ENCODE measurements at regions not wholly inside any gene's neighbourhood (a gene's known extent, or its start where the extent isn't known, plus 50 kb on each side); places are given as distances from the start of the nearest gene placed in this dataset.
"Not testable (repeated sequence)": the region's sequence is repeated elsewhere in the genome, so short reads cannot be mapped to it uniquely, and the experiment has no call there.

DNA sequence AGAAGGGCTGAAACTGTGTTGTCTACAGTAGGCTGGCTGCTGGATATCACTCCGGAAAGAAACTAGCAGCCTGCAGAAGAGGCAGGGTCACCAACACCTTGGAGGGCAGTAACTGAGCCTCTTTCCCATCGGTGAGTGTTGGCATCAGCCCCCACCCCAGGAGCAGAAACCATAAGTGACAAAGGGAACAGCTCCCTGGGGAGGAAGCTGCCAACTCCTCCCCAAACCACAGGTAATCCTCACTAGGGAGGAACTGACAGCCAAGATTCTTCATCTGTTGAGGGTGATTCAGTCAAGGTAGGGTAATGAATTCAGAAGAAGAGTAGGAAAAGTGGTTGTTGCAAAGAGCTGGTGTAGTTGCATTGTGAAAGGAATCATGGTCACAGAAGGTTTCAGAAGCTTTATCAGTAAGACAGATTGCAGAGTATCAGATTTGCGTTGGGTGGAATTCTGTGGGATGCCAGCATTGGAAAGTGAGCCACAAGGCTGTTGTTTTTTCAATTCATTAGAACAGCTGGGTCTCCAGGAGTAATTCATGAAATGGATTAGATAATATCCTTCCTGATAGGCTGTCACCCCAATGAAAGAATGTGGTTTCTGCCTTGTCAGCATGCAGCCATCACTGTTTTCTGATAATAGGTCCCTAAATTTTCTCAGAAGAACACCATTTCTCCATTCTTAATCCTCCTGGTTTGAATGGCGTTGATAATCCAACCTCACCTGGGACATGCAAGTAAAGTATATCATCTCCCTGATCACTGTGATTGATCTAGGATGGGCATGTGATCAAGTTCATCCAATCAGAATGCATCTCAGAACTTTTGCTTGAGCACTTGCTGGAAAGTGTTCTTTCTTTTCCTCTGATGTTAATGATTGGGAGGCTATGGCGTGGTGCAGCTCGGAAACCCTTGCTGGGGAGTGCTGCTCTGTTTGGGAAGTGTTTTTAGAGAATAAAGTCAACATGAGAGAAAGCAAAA lies 75.0 kb upstream of the CTBP2 start:
- DNase-seq (ENCODE audit: low read depth): no peak

DNA sequence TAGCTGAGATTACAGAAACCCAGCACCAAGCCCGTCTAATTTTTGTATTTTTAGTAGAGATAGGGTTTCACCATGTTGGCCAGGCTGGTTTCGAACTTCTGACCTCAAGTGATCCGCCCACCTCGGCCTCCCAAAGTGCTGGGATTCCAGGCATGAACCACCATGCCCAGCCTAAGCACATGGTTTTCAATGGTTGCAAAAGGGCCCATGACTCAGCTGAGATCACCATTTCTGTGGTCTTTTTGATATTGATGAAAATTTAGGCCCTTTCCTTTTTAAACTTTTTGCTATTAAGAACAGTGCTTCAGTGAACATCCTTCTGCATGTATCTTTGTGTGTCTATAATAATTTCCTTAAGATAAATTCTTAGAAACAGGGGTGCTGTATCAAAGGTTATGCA lies 74.2 kb upstream of the CTBP2 start:
- DNase-seq (ENCODE audit: low read depth): peak; percentile 36

DNA sequence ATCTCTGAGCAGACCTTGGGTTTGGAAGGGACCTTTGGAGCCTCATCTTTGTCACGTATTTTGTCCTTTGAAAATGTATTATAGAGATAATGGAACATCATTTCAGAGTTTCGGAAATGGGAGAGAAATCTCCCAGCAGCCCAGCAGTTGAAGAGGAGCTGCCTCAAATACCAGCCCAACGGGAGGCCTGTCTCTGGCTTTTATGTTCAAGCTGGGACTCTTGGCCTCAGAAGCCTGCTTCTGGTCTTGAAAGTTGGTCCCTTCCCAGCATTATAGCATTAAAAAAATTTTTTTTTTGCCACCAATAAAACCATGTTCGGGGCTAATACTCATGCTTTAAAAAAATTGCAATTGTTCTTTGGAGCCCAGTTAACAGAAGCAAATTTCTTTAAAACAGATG lies 73.4 kb upstream of the CTBP2 start:
- DNase-seq (ENCODE audit: low read depth): no peak

DNA sequence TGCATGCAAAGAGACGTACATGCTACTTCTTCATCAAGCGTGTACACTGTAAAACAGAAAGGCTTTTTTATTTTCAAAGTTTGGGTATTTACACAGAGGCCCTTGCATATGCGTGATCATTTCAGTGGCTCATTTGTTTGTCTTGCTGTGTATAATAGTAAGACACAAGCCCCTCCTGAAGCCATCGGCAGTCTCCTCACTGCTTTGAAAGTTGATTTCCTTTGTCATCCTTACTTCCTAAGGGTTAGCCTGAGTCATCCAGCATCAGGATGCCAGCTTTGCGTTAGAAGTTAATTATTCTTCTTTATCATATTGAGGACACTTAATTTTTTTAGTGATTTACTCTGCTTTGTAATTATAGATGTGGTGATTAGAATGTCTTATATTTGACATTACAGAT lies 72.5 kb upstream of the CTBP2 start:
- peak; percentile 80 for DNase-seq (ENCODE audit: low read depth)

DNA sequence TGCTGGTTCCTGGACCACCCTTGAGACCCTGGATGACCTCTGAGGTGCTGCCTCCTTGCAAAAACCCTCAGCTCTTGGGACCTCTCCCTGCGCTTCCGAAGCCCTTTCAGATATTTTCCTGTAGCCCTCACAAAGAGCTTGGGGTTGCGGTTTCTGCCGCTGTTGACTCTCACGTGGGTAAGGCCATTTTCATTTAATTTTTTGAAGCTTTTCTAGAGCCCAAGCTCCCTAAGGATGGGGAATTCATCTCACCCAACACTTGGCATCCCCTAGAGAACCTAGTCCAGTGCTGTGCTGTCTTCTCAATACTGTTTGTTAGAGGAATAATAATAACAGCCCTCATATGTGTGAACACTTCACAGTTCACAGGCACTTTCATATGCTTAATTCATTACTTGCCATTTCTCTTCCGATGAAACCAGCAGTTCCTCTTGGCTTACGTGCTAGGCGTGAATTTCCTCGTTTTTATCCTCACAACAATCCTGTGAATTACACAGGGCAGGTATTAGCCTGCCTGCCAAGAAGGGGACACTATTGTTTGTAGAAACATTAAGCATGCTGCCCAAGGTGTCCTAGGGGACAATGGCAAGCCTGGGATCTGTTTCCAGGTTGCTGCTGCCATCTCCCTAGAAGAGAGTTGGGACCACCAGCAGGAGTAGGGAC lies 71.6 kb upstream of the CTBP2 start:
- DNase-seq (ENCODE audit: low read depth): no peak

DNA sequence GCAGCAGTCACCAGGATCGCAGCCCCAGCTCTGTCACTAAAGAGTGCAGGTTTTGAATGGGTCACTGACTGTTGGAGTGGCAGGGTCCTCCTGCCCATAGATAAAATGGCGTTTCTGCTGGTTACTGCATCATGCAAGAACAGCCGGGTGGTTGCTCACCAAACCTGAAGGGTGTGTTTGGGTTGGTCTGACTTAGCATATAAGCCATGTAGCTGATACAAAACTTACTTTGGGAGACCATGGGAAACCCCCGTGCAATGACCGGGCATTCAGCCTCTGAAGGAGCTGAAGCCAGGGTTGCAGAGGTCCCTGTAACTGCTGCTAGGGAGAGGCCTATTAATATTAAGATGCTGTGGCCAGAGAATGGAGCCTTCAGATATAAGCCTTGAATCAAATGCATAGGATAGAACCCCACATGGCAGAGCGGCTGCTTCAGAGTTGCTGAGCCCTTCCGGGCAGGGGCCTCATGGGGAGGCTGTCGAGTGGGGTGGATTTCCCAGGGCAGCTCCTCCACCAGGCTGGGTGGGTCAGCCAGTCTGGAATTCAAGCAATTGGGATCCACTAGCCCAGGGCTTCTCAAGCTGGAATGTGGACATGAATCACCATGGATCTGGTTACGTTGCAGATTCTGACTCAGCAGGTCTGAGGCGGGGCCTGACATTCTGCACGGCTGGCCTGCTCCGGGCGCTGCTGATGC lies 70.9 kb upstream of the CTBP2 start:
- peak; percentile 98 for DNase-seq (ENCODE audit: low read depth)

DNA sequence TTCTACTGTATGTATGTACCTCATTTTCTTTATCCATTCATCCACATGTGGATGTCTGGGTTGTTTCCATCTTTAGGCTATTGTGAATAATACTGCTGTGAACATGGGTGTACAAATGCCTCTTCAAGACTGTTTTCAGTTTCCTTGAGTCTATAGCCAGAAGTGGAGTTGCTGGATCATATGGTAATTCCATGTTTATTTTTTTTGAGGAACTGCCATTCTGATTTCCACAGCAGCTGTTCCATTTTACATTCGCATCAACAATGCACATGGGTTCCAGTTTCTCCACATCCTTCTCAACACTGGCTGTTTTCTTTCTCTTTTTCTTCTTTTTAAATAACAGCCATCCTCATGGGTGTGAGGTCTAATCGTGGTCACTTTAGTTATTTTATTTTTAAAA lies 69.9 kb upstream of the CTBP2 start:
- DNase-seq (ENCODE audit: low read depth): no peak

DNA sequence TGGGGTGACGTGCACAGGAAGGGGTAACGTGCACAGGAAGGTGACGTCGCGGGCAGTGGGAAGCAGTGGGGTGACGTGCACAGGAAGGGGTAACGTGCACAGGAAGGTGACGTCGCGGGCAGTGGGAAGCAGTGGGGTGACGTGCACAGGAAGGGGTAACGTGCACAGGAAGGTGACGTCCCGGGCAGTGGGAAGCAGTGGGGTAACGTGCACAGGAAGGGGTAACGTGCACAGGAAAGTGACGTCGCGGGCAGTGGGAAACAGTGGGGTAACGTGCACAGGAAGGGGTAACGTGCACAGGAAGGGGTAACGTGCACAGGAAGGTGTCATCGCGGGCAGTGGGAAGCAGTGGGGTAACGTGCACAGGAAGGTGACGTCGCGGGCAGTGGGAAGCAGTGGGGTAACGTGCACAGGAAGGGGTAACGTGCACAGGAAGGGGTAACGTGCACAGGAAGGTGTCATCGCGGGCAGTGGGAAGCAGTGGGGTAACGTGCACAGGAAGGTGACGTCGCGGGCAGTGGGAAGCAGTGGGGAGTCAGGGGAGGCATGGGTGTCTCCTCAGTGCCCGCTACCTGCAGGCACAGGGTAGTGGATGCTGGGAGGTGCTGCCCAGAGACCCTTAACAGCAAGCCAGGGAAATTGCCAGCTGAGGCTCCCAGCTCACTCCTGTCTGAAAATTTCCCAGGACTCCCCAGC lies 68.0 kb upstream of the CTBP2 start:
- DNase-seq (ENCODE audit: low read depth): not testable (repeated sequence)

DNA sequence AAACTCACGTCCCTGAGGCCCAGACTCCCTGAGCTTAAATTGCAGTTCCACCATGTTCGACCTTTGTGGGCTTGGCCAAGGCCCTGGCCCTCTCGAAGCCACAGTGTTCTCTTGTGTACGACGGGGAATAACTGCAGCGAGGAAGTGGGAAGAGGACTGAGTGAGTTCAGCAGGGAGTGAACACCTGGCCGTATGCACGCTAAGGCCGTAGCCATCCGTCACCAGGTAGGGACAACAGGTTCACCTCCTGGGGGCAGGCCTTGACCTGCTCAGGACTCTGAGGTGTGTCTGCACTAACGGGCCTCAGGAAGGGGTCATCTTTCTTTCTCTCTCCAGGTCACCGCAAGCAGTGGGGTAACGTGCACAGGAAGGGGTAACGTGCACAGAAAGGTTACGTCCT lies 67.2 kb upstream of the CTBP2 start:
- DNase-seq (ENCODE audit: low read depth): no peak

DNA sequence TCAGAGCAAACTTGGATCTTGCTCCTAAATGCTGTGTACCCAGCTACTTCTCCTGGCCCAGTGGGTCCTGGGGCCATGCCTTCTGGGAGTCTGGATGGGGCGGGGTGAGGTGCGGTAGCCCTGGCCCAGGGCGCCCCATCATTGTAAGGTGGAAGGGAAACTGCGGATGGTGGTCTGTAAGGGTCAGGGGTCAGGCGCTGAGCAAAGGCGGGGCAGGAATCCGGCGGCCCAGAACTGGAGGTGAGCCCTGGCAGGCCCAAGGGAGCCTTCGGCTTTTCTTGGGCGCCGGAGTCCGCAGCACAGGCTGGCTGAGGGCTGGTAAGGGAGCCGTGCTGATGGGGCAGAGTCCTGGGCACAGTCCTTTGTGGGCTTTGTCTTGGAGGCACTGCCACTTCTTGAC lies 66.5 kb upstream of the CTBP2 start:
- DNase-seq (ENCODE audit: low read depth): no peak

DNA sequence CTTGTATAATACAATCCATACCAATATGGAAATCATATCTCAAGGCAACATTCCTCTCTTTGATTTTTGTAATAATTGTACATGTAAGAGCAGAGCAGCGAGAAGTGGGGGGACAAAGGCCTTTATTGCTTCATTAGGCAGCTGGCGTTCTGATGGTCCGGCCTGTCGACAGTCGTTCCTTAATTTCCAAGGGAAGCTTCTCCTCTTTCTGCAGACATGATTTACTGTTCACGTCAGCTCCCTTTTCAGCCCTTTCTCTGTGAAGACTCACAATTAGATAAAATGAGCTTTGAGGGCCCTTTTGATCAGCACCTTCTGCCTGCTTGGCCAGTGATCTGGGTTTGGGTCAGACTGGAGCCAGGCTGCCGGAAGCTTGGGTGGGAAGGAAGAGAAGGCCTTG lies 65.6 kb upstream of the CTBP2 start:
- DNase-seq (ENCODE audit: low read depth): no peak

DNA sequence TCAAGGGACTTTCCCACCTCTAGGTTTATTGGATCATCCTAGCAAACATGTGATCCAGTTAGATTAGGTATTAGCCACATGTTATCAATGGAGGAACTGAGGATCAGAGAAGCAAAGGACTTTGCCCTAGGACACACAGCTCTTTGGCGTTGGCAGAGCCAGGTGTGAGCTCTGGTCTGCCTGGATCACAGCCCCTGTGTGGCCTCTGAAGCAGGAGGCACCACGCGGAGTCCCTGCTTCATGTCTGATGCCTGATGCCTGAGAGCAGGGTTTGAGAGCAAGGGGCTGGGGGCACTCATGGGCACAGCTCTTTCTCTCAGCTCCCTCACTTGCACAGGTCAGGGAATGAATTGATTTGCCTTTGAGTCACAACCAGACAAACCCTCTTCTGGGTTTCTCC lies 64.7 kb upstream of the CTBP2 start:
- no peak for DNase-seq (ENCODE audit: low read depth)

DNA sequence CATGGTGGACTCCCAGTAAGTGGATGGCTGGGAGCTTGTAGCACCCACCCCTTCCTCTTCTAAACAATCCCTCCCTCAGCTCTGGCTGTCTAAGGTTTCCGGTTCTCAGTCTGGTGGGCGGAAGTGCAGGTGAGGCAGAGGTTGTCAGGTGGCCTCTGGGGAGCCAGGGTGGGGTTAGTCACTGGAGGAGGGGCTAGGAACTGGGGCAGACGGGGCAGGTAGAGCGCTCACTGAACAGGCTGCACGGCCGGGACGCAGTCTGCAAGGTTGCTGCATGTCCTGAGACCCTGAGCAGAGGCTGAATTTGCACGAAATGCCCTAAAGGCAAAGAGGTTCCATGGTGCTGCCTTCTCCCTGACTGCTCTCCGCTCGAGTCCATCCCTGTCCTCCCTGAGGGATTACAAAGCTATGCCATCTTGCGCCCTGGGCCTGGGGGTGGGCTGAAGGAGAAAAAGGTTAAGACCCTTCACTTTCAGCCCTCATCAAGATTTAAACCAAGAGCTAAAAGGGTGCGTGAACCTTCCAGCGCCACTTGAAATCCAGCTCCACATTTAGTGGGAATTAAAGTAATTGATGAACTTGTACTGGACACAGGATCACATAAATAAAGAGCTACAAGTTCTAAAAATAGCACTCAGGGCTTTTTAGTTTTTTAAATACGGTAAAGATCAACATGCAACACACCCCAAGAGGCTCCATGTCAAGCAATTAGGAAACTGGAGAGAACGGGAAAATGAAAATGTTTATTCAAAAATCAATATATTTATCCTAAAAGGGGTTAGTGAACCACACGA lies 62.3 kb upstream of the CTBP2 start:
- no peak for DNase-seq (ENCODE audit: low read depth)

DNA sequence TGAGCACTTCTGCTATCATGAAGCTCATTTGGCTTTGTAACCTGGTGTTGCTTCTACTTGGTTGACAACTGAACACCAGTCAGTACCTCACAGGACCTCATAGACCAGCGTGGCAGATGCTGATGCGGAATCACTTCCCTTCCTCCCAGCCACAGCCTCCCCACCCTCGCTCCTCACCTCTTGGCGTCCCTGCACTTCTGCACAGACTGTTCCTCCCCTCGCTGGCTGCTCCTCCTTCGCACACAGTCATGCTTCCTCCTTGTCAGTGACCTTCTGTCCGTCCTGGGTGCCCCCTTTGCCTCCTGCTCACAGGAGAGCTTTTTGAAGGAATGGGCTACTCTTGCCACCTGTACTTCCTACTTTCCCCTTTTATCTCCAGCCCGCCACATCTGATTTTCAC lies 61.4 kb upstream of the CTBP2 start:
- DNase-seq (ENCODE audit: low read depth): no peak

DNA sequence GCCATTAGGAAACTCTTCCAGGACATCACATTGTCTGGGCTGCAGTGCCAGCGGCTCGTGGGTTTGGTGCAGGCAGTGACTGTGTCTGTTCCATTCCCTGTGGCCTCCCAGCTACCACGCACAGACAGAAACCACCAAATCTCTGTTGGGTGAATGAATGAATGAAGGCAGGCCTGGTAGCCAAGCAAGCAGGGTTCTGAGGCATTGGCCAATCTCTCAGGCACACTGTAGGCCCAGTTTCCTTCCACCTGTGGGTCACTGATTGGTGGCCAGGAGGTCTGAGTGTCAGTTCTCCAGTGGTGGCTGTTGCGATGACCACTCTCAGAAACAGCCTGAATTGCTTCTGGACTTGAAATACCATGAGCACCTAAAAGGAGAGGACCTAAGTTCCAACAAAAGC lies 59.4 kb upstream of the CTBP2 start:
- no peak for DNase-seq (ENCODE audit: low read depth)

DNA sequence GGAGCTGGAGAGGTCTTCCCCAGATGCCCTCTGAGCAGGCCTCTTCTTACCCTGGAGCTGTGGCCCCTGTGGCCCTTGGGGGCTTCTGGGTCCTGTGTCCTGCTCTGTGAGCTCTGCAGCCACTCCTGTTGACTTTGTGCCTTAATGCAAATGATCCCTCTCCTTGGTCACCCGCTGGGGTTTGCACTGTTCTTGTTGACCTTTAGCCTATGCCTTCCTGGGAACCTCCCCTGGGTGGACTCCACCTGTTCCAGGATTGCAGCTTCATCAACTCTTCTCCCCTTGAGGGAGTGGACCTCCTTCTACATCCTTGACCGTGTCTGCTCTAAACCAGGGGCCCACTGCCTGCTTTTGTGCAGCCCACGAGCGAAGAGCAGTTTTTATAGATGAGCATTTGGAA lies 58.6 kb upstream of the CTBP2 start:
- no peak for DNase-seq (ENCODE audit: low read depth)

DNA sequence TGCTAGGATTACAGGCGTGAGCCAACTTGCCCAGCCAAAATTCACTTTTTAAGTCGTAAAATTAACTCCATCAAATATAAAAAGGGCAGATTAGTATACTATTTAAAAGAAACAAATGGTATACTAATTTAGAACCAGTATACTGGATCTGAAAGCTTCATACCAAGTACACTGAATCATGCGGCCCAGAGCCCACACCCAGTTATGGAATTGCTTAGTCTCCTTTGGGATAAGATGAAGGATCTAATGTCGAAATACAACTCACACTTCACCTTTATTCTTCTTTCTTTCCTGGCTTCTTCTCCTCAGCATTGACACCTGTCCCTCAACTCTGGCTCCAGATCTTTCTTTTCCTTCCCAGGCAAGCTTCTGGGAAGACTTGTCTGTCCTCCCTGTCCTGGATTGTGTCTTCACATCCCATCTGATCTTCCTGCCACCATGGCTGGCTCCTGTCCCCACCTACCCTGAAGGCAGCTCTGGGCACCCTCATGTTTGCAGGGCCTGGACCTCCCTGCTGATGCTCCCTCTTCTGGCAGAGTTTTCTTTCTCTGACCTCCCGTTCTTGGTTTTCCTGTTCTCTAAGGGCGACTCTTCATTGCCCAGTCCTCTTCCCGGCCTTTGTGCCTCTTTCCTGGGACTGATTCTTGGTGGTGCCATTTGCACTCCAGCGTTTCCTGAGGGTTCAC lies 57.8 kb upstream of the CTBP2 start:
- DNase-seq (ENCODE audit: low read depth): peak; percentile 25

DNA sequence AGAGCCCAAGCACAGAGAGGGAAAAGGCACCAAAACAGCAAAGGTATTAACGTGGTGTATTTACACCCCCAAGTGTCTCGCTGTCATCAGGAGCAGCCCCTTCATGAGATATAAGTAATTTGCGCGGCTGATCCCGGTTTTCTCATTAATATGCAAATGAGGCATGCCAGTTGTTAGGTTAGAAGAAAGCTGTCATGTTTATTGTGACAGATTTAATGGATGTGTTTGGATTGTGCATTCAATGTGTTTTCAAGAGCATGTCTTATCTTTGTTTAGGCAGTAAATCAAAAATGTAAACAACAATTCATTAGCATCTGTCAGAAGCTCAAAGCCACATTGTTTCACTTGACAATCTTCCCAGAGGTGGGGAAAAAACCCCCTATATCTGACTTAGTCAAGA lies 56.5 kb upstream of the CTBP2 start:
- DNase-seq (ENCODE audit: low read depth): no peak

DNA sequence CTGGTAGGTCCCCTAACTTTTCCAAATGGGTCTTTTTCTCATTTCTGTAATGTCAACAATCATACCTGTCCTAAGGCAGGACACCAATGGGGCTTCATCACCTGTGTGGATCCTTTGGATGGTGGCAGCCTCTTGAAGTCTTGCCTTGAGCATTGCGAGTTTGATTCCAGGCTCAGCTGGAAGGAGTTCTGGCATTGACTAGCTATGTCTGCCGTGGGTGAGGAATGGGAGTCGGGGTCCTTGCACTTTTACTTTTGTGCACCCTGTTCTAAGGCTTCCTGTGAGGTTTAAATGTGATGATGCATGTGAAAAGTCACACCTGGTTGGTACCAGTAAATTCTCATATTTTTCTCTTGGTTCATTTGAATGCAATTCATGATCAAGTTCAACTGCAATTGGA lies 55.9 kb upstream of the CTBP2 start:
- no peak for DNase-seq (ENCODE audit: low read depth)

DNA sequence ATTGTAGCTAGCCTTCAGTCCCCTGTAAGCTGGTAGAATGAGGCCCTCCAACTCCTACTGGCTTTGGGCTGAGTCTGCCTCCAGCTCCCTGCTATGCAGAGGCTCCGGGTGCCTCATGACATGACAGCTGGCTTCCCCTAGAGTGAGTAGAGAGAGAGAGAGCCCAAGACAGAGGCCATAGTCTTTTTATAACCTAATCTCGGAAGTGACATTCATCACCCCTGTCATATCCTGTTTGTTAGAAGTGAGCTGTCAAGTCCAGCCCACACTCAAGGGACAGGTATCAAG lies 53.9 kb upstream of the CTBP2 start:
- no peak for DNase-seq (ENCODE audit: low read depth)
